ENCODE measurements at regions not wholly inside any gene's neighbourhood (a gene's known extent, or its start where the extent isn't known, plus 50 kb on each side); places are given as distances from the start of the nearest gene placed in this dataset.
"Not testable (repeated sequence)": the region's sequence is repeated elsewhere in the genome, so short reads cannot be mapped to it uniquely, and the experiment has no call there.

GRCh38 chr4:154030152-154030551 lies 241.3 kb upstream of the SFRP2 start:
- no peak for DNase-seq

GRCh38 chr4:154029171-154029570 lies 240.3 kb upstream of the SFRP2 start:
- no peak for DNase-seq

GRCh38 chr4:154025110-154025509 lies 236.2 kb upstream of the SFRP2 start:
- no peak for DNase-seq

GRCh38 chr4:154024097-154024694 lies 235.3 kb upstream of the SFRP2 start:
- no peak for DNase-seq

GRCh38 chr4:154023671-154024070 lies 234.8 kb upstream of the SFRP2 start:
- not testable (repeated sequence) for DNase-seq

- no peak for DNase-seq
Observed at GRCh38 chr4:154019811-154020210, 230.9 kb upstream of the SFRP2 start.

- DNase-seq: peak; percentile 5
Observed at GRCh38 chr4:154018659-154019058, 229.8 kb upstream of the SFRP2 start.

- no peak for DNase-seq
Observed at GRCh38 chr4:154015578-154015977, 226.7 kb upstream of the SFRP2 start.

GRCh38 chr4:154014407-154015321 lies 225.8 kb upstream of the SFRP2 start:
- no peak for DNase-seq

- no peak for DNase-seq
Observed at GRCh38 chr4:154013576-154013975, 224.7 kb upstream of the SFRP2 start.

- no peak for DNase-seq
Observed at GRCh38 chr4:154010371-154010770, 221.5 kb upstream of the SFRP2 start.

GRCh38 chr4:154009788-154010187 lies 220.9 kb upstream of the SFRP2 start:
- DNase-seq: no peak

GRCh38 chr4:154009191-154009590 lies 220.3 kb upstream of the SFRP2 start:
- no peak for DNase-seq

- no peak for DNase-seq
Observed at GRCh38 chr4:154005171-154005520, 216.3 kb upstream of the SFRP2 start.

- DNase-seq: no peak
Observed at GRCh38 chr4:154004507-154005170, 215.8 kb upstream of the SFRP2 start.

GRCh38 chr4:154004016-154004415 lies 215.1 kb upstream of the SFRP2 start:
- DNase-seq: no peak

- no peak for DNase-seq
Observed at GRCh38 chr4:154003378-154003777, 214.5 kb upstream of the SFRP2 start.

GRCh38 chr4:154001193-154001592 lies 212.3 kb upstream of the SFRP2 start:
- DNase-seq: no peak

- no peak for DNase-seq
Observed at GRCh38 chr4:153997516-153997915, 208.6 kb upstream of the SFRP2 start.

GRCh38 chr4:153989505-153989904 lies 200.6 kb upstream of the SFRP2 start:
- DNase-seq: no peak

- no peak for DNase-seq
Observed at GRCh38 chr4:153988492-153989363, 199.8 kb upstream of the SFRP2 start.

GRCh38 chr4:153987291-153987690 lies 198.4 kb upstream of the SFRP2 start:
- no peak for DNase-seq

- no peak for DNase-seq
Observed at GRCh38 chr4:153976954-153977353, 188.1 kb upstream of the SFRP2 start.
